ENCODE measurements at regions not wholly inside any gene's neighbourhood (a gene's known extent, or its start where the extent isn't known, plus 50 kb on each side); places are given as distances from the start of the nearest gene placed in this dataset.

DNA sequence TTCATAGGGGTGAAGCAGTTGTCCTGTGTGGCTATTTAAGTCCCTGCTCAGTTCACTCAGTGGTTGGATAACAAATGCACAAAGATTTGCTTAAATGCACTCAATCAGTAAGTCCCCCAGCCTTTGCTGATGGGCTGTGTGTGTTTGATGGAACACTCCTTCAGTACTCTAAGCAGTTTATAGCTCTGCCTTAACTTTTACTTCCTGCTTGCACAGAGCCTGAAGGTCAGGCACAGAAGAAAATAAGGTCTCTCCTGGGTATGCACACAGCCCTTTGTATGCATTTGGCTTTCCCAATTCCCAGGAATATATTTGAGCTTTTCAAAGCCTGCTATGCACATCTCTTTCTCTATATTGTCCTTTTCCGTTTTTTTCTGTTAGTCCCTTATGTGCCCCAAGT lies 208.7 kb upstream of the STK17B start:
- H3K27me3 ChIP-seq (replicated peaks in 1 of 4; ENCODE audit: control extremely low read depth in 1 of 4, control insufficient read depth in 3 of 4, insufficient read depth in 4 of 4, low read length in 3 of 4), result no peaks in the 10 kb centered on the region
- H4K20me1 ChIP-seq (ENCODE audit: control insufficient read depth, insufficient read depth, low read length, poor library complexity, severe bottlenecking), result no peaks in the 10 kb centered on the region
- no peak for DNase-seq
- H3K4me2 ChIP-seq (replicated peaks; ENCODE audit: low read depth, low read length, poor library complexity, severe bottlenecking), result no peak overlapping the region
- no peak for ATAC-seq (ENCODE audit: low read depth)
- H3K4me1 ChIP-seq (ENCODE audit: control insufficient read depth in 2 of 2, insufficient read depth in 2 of 2, low read length in 2 of 2), result no peaks in the 10 kb centered on the region
- intact Hi-C loops (cut with micrococcal nuclease), result no loop called here
- TF ChIP-seq, protein P1, sequence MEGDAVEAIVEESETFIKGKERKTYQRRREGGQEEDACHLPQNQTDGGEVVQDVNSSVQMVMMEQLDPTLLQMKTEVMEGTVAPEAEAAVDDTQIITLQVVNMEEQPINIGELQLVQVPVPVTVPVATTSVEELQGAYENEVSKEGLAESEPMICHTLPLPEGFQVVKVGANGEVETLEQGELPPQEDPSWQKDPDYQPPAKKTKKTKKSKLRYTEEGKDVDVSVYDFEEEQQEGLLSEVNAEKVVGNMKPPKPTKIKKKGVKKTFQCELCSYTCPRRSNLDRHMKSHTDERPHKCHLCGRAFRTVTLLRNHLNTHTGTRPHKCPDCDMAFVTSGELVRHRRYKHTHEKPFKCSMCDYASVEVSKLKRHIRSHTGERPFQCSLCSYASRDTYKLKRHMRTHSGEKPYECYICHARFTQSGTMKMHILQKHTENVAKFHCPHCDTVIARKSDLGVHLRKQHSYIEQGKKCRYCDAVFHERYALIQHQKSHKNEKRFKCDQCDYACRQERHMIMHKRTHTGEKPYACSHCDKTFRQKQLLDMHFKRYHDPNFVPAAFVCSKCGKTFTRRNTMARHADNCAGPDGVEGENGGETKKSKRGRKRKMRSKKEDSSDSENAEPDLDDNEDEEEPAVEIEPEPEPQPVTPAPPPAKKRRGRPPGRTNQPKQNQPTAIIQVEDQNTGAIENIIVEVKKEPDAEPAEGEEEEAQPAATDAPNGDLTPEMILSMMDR (IDR thresholded peaks at IDR 0.05), result no peak
- no peak for TF ChIP-seq EZH2 (IDR thresholded peaks at IDR 0.05; ENCODE audit: borderline replicate concordance, insufficient read depth, low read depth, low read length, poor library complexity, severe bottlenecking)
- no peaks in the 10 kb centered on the region for H3K36me3 ChIP-seq (replicated peaks in 1 of 2; ENCODE audit: control extremely low read depth in 1 of 2, control insufficient read depth in 1 of 2, extremely low read depth in 1 of 2, insufficient read depth in 2 of 2, low read length in 1 of 2)
- H3K4me3 ChIP-seq (ENCODE audit: control extremely low read depth in 1 of 5, extremely low read depth in 1 of 5, insufficient read depth in 1 of 5, low read depth in 2 of 5, low read length in 4 of 5), result no peak overlapping the region
- no peak overlapping the region for H2AFZ ChIP-seq (ENCODE audit: insufficient read depth, low read depth, low read length, poor library complexity, severe bottlenecking)
- H3K9me3 ChIP-seq (ENCODE audit: control extremely low read depth in 1 of 3, control insufficient read depth in 2 of 3, insufficient read depth in 1 of 3, low read length in 2 of 3), result no peaks in the 10 kb centered on the region
- no peak overlapping the region for H3K27ac ChIP-seq (ENCODE audit: low read length in 2 of 2)
- Mint-ChIP-seq H3K27me3 (peaks cover 10% of the 10 kb centered on the region), H3K4me3 (no peak overlapping the region), H3K4me1 (no peaks in the 10 kb centered on the region), H3K9me3 (ENCODE audit: insufficient read depth) (peaks cover 2% of the 10 kb centered on the region), H3K27ac (no peak overlapping the region)
- CTCF ChIA-PET, result no interaction called here
- no CpG with 5 or more reads among the region's 1 CpG for WGBS (ENCODE audit: insufficient coverage)
- no peaks in the 10 kb centered on the region for H3K79me2 ChIP-seq (ENCODE audit: control insufficient read depth, insufficient read depth, low read length)
- POLR2A ChIA-PET, result no interaction called here
- H3K9ac ChIP-seq (ENCODE audit: low read length), result no peak overlapping the region

DNA sequence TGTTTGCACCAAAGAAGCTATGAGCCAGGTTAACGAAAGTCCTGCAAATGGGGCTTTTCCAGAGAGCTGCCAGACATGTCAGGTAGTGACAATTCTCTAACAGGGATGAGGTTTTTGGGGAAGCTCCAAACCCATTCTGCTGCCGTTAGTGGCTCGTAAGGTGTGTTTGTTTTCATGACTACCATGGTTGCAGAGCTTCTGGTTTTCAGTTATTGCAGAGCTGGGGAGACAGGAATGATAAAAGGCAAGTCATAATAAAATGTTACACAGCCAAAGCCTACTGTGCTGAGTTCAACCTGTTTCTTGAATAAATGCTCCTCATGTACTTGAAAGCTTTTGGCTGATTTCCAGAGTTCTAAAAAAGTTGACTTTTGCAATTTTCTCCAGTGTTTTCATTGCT lies 209.2 kb upstream of the STK17B start:
- Mint-ChIP-seq H3K27ac (no peak overlapping the region), H3K4me3 (no peak overlapping the region), H3K27me3 (peaks cover 10% of the 10 kb centered on the region), H3K4me1 (no peaks in the 10 kb centered on the region), H3K9me3 (ENCODE audit: insufficient read depth) (peaks cover 2% of the 10 kb centered on the region)
- no peak for DNase-seq
- H3K27ac ChIP-seq (ENCODE audit: low read length in 2 of 2), result no peak overlapping the region
- no peak overlapping the region for H3K4me3 ChIP-seq (ENCODE audit: control extremely low read depth in 1 of 5, extremely low read depth in 1 of 5, insufficient read depth in 1 of 5, low read depth in 2 of 5, low read length in 4 of 5)
- 82% methylated on average over 3 of the region's 3 CpGs for WGBS (ENCODE audit: insufficient coverage)
- no peak for ATAC-seq (ENCODE audit: low read depth)
- no peaks in the 10 kb centered on the region for H3K4me1 ChIP-seq (ENCODE audit: control insufficient read depth in 2 of 2, insufficient read depth in 2 of 2, low read length in 2 of 2)
- H2AFZ ChIP-seq (ENCODE audit: insufficient read depth, low read depth, low read length, poor library complexity, severe bottlenecking), result no peak overlapping the region
- H3K4me2 ChIP-seq (replicated peaks; ENCODE audit: low read depth, low read length, poor library complexity, severe bottlenecking), result no peak overlapping the region
- ChIA-PET CTCF (no interaction called here), POLR2A (no interaction called here)
- H3K9me3 ChIP-seq (ENCODE audit: control extremely low read depth in 1 of 3, control insufficient read depth in 2 of 3, insufficient read depth in 1 of 3, low read length in 2 of 3), result no peaks in the 10 kb centered on the region
- no peak overlapping the region for H3K9ac ChIP-seq (ENCODE audit: low read length)
- TF ChIP-seq, protein P1 (IDR thresholded peaks at IDR 0.05), result no peak
- TF ChIP-seq EZH2 (IDR thresholded peaks at IDR 0.05; ENCODE audit: borderline replicate concordance, insufficient read depth, low read depth, low read length, poor library complexity, severe bottlenecking), result no peak
- no peaks in the 10 kb centered on the region for H3K79me2 ChIP-seq (ENCODE audit: control insufficient read depth, insufficient read depth, low read length)
- H3K27me3 ChIP-seq (replicated peaks in 1 of 4; ENCODE audit: control extremely low read depth in 1 of 4, control insufficient read depth in 3 of 4, insufficient read depth in 4 of 4, low read length in 3 of 4), result no peaks in the 10 kb centered on the region
- H4K20me1 ChIP-seq (ENCODE audit: control insufficient read depth, insufficient read depth, low read length, poor library complexity, severe bottlenecking), result no peaks in the 10 kb centered on the region
- intact Hi-C loops (cut with micrococcal nuclease), result no loop called here
- no peaks in the 10 kb centered on the region for H3K36me3 ChIP-seq (replicated peaks in 1 of 2; ENCODE audit: control extremely low read depth in 1 of 2, control insufficient read depth in 1 of 2, extremely low read depth in 1 of 2, insufficient read depth in 2 of 2, low read length in 1 of 2)
